ENCODE measurements at regions not wholly inside any gene's neighbourhood (a gene's known extent, or its start where the extent isn't known, plus 50 kb on each side); places are given as distances from the start of the nearest gene placed in this dataset.

GRCh38 chr18:64618390-64618789 is 469.5 kb upstream of the LINC00305 start:
- TF ChIP-seq POLR2A (IDR thresholded peaks at IDR 0.05) (no peak), CTCF (IDR thresholded peaks at IDR 0.05) (no peak)
- Histone ChIP-seq H3K4me1 (no peaks in the 10 kb centered on the region), H3K27ac (no peak overlapping the region), H3K4me3 (no peak overlapping the region), H3K36me3 (replicated peaks in 1 of 2; ENCODE audit: insufficient read depth in 1 of 2, low read depth in 2 of 2) (no peaks in the 10 kb centered on the region), H3K9me3 (no peaks in the 10 kb centered on the region), H3K27me3 (no peaks in the 10 kb centered on the region)
- intact Hi-C loops (cut with DNase I): no loop called here
- DNase-seq (peak in 2 of 4 donors; percentile 31 to 71), ATAC-seq (no peak)
- 12 to 13% methylated on average over 1 of the region's 1 CpG for WGBS, 2 donors

- intact Hi-C loops (cut with DNase I): no loop called here
- H3K36me3 ChIP-seq (replicated peaks in 1 of 2; ENCODE audit: insufficient read depth in 1 of 2, low read depth in 2 of 2): no peaks in the 10 kb centered on the region
- ATAC-seq (no peak), DNase-seq (no peak)
- no peaks in the 10 kb centered on the region for H3K9me3 ChIP-seq
- no peak overlapping the region for H3K27ac ChIP-seq
- no peaks in the 10 kb centered on the region for H3K27me3 ChIP-seq
- 75 to 84% methylated on average over 1 of the region's 1 CpG for WGBS, 2 donors
- H3K4me3 ChIP-seq: no peak overlapping the region
- H3K4me1 ChIP-seq: no peaks in the 10 kb centered on the region
- TF ChIP-seq CTCF (IDR thresholded peaks at IDR 0.05): no peak
- no peak for TF ChIP-seq POLR2A (IDR thresholded peaks at IDR 0.05)
Measured at GRCh38 chr18:64615021-64615420, 466.1 kb upstream of the LINC00305 start.

- ATAC-seq (no peak), DNase-seq (no peak)
- intact Hi-C loops (cut with DNase I): no loop called here
Measured at GRCh38 chr18:64614446-64614845, 465.6 kb upstream of the LINC00305 start.

GRCh38 chr18:64592246-64592645 is 443.4 kb upstream of the LINC00305 start:
- 86 to 97% methylated on average over 1 of the region's 1 CpG for WGBS, 2 donors
- Histone ChIP-seq H3K4me1 (no peaks in the 10 kb centered on the region), H3K27me3 (no peaks in the 10 kb centered on the region), H3K36me3 (replicated peaks in 1 of 2; ENCODE audit: insufficient read depth in 1 of 2, low read depth in 2 of 2) (no peaks in the 10 kb centered on the region), H3K27ac (no peak overlapping the region), H3K4me3 (no peak overlapping the region), H3K9me3 (no peaks in the 10 kb centered on the region)
- TF ChIP-seq POLR2A (IDR thresholded peaks at IDR 0.05): no peak
- no peak for DNase-seq
- no peak for ATAC-seq
- intact Hi-C loops (cut with DNase I): no loop called here

More at GRCh38 chr18:64614446-64614845, 465.6 kb upstream of the LINC00305 start:
- Histone ChIP-seq H3K4me1 (no peaks in the 10 kb centered on the region), H3K27ac (no peak overlapping the region), H3K9me3 (no peaks in the 10 kb centered on the region), H3K36me3 (replicated peaks in 1 of 2; ENCODE audit: insufficient read depth in 1 of 2, low read depth in 2 of 2) (no peaks in the 10 kb centered on the region), H3K4me3 (no peak overlapping the region), H3K27me3 (no peaks in the 10 kb centered on the region)
- TF ChIP-seq CTCF (IDR thresholded peaks at IDR 0.05) (no peak), POLR2A (IDR thresholded peaks at IDR 0.05) (no peak)
- WGBS, 2 donors: 81 to 83% methylated on average over 1 of the region's 1 CpG

- intact Hi-C loops (cut with DNase I): no loop called here
- ATAC-seq (no peak), DNase-seq (no peak)
- H3K9me3 ChIP-seq: no peaks in the 10 kb centered on the region
- WGBS, 2 donors: 62 to 77% methylated on average over 3 of the region's 3 CpGs
- TF ChIP-seq CTCF (IDR thresholded peaks at IDR 0.05): no peak
- TF ChIP-seq POLR2A (IDR thresholded peaks at IDR 0.05): no peak
- no peak overlapping the region for H3K4me3 ChIP-seq
- no peaks in the 10 kb centered on the region for H3K27me3 ChIP-seq
- H3K27ac ChIP-seq: no peak overlapping the region
- H3K4me1 ChIP-seq: no peaks in the 10 kb centered on the region
- H3K36me3 ChIP-seq (replicated peaks in 1 of 2; ENCODE audit: insufficient read depth in 1 of 2, low read depth in 2 of 2): no peaks in the 10 kb centered on the region
Measured at GRCh38 chr18:64589000-64589399, 440.1 kb upstream of the LINC00305 start.

Data from body of pancreas (tissue), 4 donors.